GM13976 (cell line): ENCODE measurements at regions not wholly inside any gene's neighbourhood (a gene's known extent, or its start where the extent isn't known, plus 50 kb on each side); places are given as distances from the start of the nearest gene placed in this dataset.

Experiments
- DNase-seq: peaks from one replicate; pipeline ENCODE4 v3.0.0; 2012; ENCODE audit warnings: low spot score
- CTCF ChIP-seq: IDR thresholded peaks from 2 replicates; pipeline ENCODE4 v1.5.1; 2012; ENCODE audit warnings: borderline replicate concordance, mild to moderate bottlenecking; ENCODE audit not compliant: insufficient read depth; ENCODE audit errors: extremely low read depth, missing control alignments, control extremely low read depth
- in situ Hi-C: fragments of 300-500 bp; cut with MboI; formaldehyde crosslinking; loops from one replicate; pipeline ENCODE4 v1.12.0; 2022; ENCODE audit warnings: low sequenced_read_pairs, mixed read lengths, inconsistent platforms; ENCODE audit not compliant: unreplicated experiment

- in situ Hi-C loops, result no loop called here
- no peak for TF ChIP-seq CTCF
These were observed 96.0 kb downstream of the RPLP1 start for GRCh38 chr15:69548395-69549180.

GRCh38 chr15:69551391-69552056 is 98.9 kb downstream of the RPLP1 start:
- in situ Hi-C loops, result no loop called here
- TF ChIP-seq CTCF, result no peak
- DNase-seq, result no peak

More at GRCh38 chr15:69548395-69549180, 96.0 kb downstream of the RPLP1 start:
- no peak for DNase-seq

- no peak for DNase-seq
- in situ Hi-C loops, result no loop called here
- TF ChIP-seq CTCF, result no peak
These were observed 99.6 kb downstream of the RPLP1 start for GRCh38 chr15:69552057-69552815.

- DNase-seq, result no peak
- in situ Hi-C loops, result no loop called here
- no peak for TF ChIP-seq CTCF
These were observed 101.1 kb downstream of the RPLP1 start for GRCh38 chr15:69553686-69554085.

- in situ Hi-C loops, result no loop called here
- no peak for DNase-seq
- no peak for TF ChIP-seq CTCF
These were observed 101.8 kb downstream of the RPLP1 start for GRCh38 chr15:69554279-69554961.

- no peak for TF ChIP-seq CTCF
- in situ Hi-C loops, result no loop called here
- DNase-seq, result no peak
These were observed 102.5 kb downstream of the RPLP1 start for GRCh38 chr15:69555080-69555479.
